BLaER1 treated with 17β-estradiol and CSF1 and Interleukin-3, amounts not matched to agents 10 nM and 100 nM (cell line): ENCODE measurements at regions not wholly inside any gene's neighbourhood (a gene's known extent, or its start where the extent isn't known, plus 50 kb on each side); places are given as distances from the start of the nearest gene placed in this dataset.
A peak's percentile ranks its signal among the peaks of the same experiment; 100 is the strongest.

Experiments
- H3K27ac ChIP-seq, 11 experiments: shearing (Covaris generic); formaldehyde crosslinking; 2 replicates each; pipeline ENCODE4 v1.8.1; 2022
- H3K27me3 ChIP-seq, 11 experiments: shearing (Covaris generic); formaldehyde crosslinking; 2 replicates each; pipeline ENCODE4 v1.8.1; 2022
- H3K36me3 ChIP-seq, 11 experiments: shearing (Covaris generic); formaldehyde crosslinking; 2 replicates each; pipeline ENCODE4 v1.8.1; 2022
- H3K4me1 ChIP-seq, 10 experiments: shearing (Covaris generic); formaldehyde crosslinking; 2 replicates each; pipeline ENCODE4 v1.8.1; 2022
- H3K4me2 ChIP-seq, 11 experiments: shearing (Covaris generic); formaldehyde crosslinking; 2 replicates each; pipeline ENCODE4 v1.8.1; 2022
- H3K4me3 ChIP-seq, 10 experiments: shearing (Covaris generic); formaldehyde crosslinking; 2 replicates each; pipeline ENCODE4 v1.8.1; 2022
- H3K9ac ChIP-seq, 11 experiments: shearing (Covaris generic); formaldehyde crosslinking; 2 replicates each; pipeline ENCODE4 v1.8.1; 2022
- H3K9me3 ChIP-seq, 11 experiments: shearing (Covaris generic); formaldehyde crosslinking; replicated peaks in 1 of 11; 2 replicates each; pipeline ENCODE4 v1.8.1; 2022
- H4K20me1 ChIP-seq, 11 experiments: shearing (Covaris generic); formaldehyde crosslinking; 2 replicates each; pipeline ENCODE4 v1.8.1; 2022
- Cebpa-rat ChIP-seq, 11 experiments: shearing (Covaris generic); IDR thresholded peaks; 2 replicates each; pipeline ENCODE4 v1.8.1; 2022

DNA sequence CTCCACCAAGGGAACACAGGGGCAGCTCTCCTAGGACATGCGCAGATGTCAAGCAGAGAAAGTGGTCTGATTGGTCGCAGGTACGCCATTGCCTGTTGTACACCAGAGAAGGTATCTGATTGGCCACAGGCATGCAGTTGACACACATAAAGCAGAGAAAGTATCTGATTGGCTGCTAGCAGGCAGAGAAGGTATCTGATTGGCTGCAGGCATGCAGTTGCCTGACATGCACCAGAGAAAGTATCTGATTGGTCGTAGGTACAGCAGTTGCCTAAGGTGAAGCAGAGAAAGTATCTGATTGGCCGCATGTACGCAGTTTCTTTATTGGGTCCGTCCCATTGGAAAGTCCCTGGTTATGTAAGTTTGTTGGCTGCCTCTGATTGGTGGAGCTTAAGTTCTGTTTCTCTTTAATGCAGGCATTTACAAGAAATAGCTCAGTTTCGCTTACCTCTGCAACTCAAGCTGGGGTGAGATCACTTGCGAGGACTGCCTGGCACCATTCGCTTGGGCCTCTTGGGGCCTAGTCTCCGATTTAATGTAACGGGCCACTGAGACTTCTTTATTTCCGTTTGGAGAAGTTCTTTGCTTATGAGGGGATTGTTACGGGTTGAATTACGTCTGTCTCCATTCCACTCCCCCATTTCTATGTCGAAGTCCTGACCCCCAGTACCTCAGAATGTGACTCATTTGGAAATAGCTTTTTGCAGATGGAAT is 74.2 kb downstream of the SIK1 start:
- H3K9ac ChIP-seq, result peak overlapping the region in 5 of 11 experiments; percentile 2 to 65 (median 53); a peak in 6 of 22 replicates
- H3K4me1 ChIP-seq, result peaks cover 63 to 79% (median 67%) of the 10 kb centered on the region in 10 experiments
- no peaks in the 10 kb centered on the region; a peak in 1 of 22 replicates for H4K20me1 ChIP-seq

GRCh38 chr21:43352154-43352537 is 74.8 kb downstream of the SIK1 start:
- no peaks in the 10 kb centered on the region; a peak in 1 of 22 replicates for H4K20me1 ChIP-seq
- peak overlapping the region in 4 of 11 experiments; percentile 52 to 84 (median 74); a peak in 7 of 22 replicates for H3K27ac ChIP-seq
- H3K9ac ChIP-seq, result peak overlapping the region in 2 of 11 experiments; percentile 20 to 60; a peak in 3 of 22 replicates
- no peak overlapping the region for H3K4me3 ChIP-seq
- H3K4me2 ChIP-seq, result peak overlapping the region in 7 of 11 experiments; percentile 54 to 88 (median 79); a peak in 14 of 22 replicates
- H3K4me1 ChIP-seq, result peaks cover 68 to 83% (median 71%) of the 10 kb centered on the region in 10 experiments
- no peaks in the 10 kb centered on the region for H3K36me3 ChIP-seq
- no peak for TF ChIP-seq Cebpa-rat (IDR thresholded peaks at IDR 0.05)
- peaks cover 0 to 5% (median 0%) of the 10 kb centered on the region in 11 experiments; a peak in 2 of 22 replicates for H3K9me3 ChIP-seq
- 0 out of 22 replicates have a peak, but pooled peaks cover 0 to 7% (median 0%) of the 10 kb centered on the region in 11 experiments for H3K27me3 ChIP-seq

More for the DNA sequence above, 74.2 kb downstream of the SIK1 start:
- peak overlapping the region in 5 of 11 experiments; percentile 17 to 84 (median 72); a peak in 8 of 22 replicates for H3K27ac ChIP-seq
- TF ChIP-seq Cebpa-rat (IDR thresholded peaks at IDR 0.05), result no peak
- 0 out of 22 replicates have a peak, but pooled peaks cover 0 to 7% (median 0%) of the 10 kb centered on the region in 11 experiments for H3K27me3 ChIP-seq
- peak overlapping the region; percentile 54 to 88 (median 78) for H3K4me2 ChIP-seq
- no peak overlapping the region for H3K4me3 ChIP-seq
- no peaks in the 10 kb centered on the region for H3K36me3 ChIP-seq
- peaks cover 0 to 5% (median 0%) of the 10 kb centered on the region in 11 experiments; a peak in 2 of 22 replicates for H3K9me3 ChIP-seq

- peak overlapping the region in 4 of 11 experiments; percentile 52 to 84 (median 74); a peak in 5 of 22 replicates for H3K27ac ChIP-seq
- H4K20me1 ChIP-seq, result no peaks in the 10 kb centered on the region; a peak in 1 of 22 replicates
- no peak overlapping the region for H3K9ac ChIP-seq
- H3K4me2 ChIP-seq, result peak overlapping the region in 2 of 11 experiments; percentile 54 to 82; a peak in 4 of 22 replicates
- H3K27me3 ChIP-seq, result 0 out of 22 replicates have a peak, but pooled peaks cover 0 to 7% (median 0%) of the 10 kb centered on the region in 11 experiments
- peaks cover 71 to 88% (median 74%) of the 10 kb centered on the region in 10 experiments for H3K4me1 ChIP-seq
- H3K4me3 ChIP-seq, result no peak overlapping the region
- peaks cover 0 to 5% (median 0%) of the 10 kb centered on the region in 11 experiments; a peak in 3 of 22 replicates for H3K9me3 ChIP-seq
- H3K36me3 ChIP-seq, result no peaks in the 10 kb centered on the region
- no peak for TF ChIP-seq Cebpa-rat (IDR thresholded peaks at IDR 0.05)
Observed at GRCh38 chr21:43351501-43352153, 75.3 kb downstream of the SIK1 start.

DNA sequence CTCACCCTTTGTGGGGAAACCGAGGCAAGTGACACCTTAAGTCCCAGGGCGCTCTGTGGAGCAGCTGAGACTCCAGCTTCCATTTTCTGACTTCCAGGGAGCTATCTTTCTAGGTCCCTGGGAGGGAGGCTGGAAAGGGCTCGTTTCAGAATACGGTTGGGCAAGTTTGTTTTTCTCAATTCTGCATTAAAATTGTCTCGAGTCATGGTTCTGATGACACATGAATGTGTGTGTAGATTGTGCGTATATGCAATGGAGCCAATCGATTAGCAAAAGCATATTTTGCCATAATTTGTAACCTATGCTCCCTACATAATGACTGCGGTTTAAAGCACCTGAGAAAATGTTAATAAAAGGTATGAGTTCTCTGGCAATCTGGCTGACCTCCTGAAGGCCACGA is 77.3 kb downstream of the SIK1 start:
- H3K4me3 ChIP-seq, result no peak overlapping the region
- H3K36me3 ChIP-seq, result no peaks in the 10 kb centered on the region
- H3K9me3 ChIP-seq, result peaks cover 0 to 15% (median 0%) of the 10 kb centered on the region in 11 experiments; a peak in 5 of 22 replicates
- H4K20me1 ChIP-seq, result no peaks in the 10 kb centered on the region; a peak in 1 of 22 replicates
- peaks cover 71 to 95% (median 74%) of the 10 kb centered on the region in 10 experiments for H3K4me1 ChIP-seq
- H3K4me2 ChIP-seq, result peak overlapping the region in 8 of 11 experiments; percentile 76 to 91 (median 82); a peak in 13 of 22 replicates
- H3K9ac ChIP-seq, result no peak overlapping the region
- TF ChIP-seq Cebpa-rat (IDR thresholded peaks at IDR 0.05), result no peak
- H3K27ac ChIP-seq, result peak overlapping the region in 3 of 11 experiments; percentile 31 to 93 (median 92); a peak in 4 of 22 replicates
- H3K27me3 ChIP-seq, result no peaks in the 10 kb centered on the region

GRCh38 chr21:43348801-43349261 is 78.1 kb downstream of the SIK1 start:
- peaks cover 66 to 96% (median 73%) of the 10 kb centered on the region in 10 experiments for H3K4me1 ChIP-seq

DNA sequence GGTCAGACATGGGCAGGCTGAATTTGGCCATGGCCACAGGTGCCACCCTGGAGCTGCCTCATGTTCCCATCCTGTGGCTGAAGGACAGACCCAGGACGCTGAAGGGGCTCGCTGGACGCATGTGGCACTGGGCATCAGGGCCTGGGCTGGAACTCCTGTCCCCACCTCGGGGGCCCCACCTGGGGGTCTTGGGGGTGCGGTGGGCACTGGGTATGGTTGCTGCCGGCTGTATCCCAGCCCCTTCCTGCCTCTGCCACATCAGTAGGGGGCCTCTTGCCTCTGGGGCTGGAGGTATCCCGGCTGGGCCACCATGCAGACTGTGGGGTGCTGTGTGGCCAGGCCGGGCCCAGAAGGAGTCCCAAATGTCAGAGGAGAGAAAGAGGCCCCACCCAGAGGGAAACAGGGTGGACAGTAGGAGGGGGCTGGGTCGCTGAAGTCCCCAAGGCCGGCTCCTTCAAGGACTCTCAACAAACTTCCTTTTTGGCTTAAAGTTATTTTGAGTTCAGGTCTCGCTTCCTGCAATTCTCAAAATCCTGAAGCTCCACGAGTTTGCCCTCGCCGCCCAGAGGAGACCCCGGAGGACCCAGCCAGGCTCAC is 78.7 kb downstream of the SIK1 start:
- H3K9ac ChIP-seq, result peak overlapping the region; percentile 4 to 72 (median 50); a peak in 19 of 22 replicates
- H3K27ac ChIP-seq, result peak overlapping the region; percentile 37 to 93 (median 85); a peak in 19 of 22 replicates
- no peaks in the 10 kb centered on the region for H4K20me1 ChIP-seq
- H3K27me3 ChIP-seq, result no peaks in the 10 kb centered on the region
- H3K4me3 ChIP-seq, result 0 out of 20 replicates have a peak overlapping the region, but pooled peaks of 1 of the 10 experiments have one; percentile 8
- H3K4me2 ChIP-seq, result peak overlapping the region; percentile 63 to 91 (median 81)
- peaks cover 61 to 96% (median 73%) of the 10 kb centered on the region in 10 experiments for H3K4me1 ChIP-seq
- TF ChIP-seq Cebpa-rat (IDR thresholded peaks at IDR 0.05), result no peak
- no peaks in the 10 kb centered on the region for H3K36me3 ChIP-seq
- H3K9me3 ChIP-seq, result peaks cover 0 to 15% (median 0%) of the 10 kb centered on the region in 11 experiments; a peak in 5 of 22 replicates

More at GRCh38 chr21:43348801-43349261, 78.1 kb downstream of the SIK1 start:
- Histone ChIP-seq H3K4me3 (no peak overlapping the region), H3K36me3 (no peaks in the 10 kb centered on the region), H3K27me3 (no peaks in the 10 kb centered on the region), H4K20me1 (no peaks in the 10 kb centered on the region), H3K27ac (peak overlapping the region; percentile 37 to 93 (median 85); a peak in 19 of 22 replicates), H3K9me3 (peaks cover 0 to 15% (median 0%) of the 10 kb centered on the region in 11 experiments; a peak in 5 of 22 replicates), H3K4me2 (peak overlapping the region; percentile 63 to 91 (median 81)), H3K9ac (peak overlapping the region; percentile 4 to 72 (median 50); a peak in 19 of 22 replicates)
- TF ChIP-seq Cebpa-rat (IDR thresholded peaks at IDR 0.05), result no peak

DNA sequence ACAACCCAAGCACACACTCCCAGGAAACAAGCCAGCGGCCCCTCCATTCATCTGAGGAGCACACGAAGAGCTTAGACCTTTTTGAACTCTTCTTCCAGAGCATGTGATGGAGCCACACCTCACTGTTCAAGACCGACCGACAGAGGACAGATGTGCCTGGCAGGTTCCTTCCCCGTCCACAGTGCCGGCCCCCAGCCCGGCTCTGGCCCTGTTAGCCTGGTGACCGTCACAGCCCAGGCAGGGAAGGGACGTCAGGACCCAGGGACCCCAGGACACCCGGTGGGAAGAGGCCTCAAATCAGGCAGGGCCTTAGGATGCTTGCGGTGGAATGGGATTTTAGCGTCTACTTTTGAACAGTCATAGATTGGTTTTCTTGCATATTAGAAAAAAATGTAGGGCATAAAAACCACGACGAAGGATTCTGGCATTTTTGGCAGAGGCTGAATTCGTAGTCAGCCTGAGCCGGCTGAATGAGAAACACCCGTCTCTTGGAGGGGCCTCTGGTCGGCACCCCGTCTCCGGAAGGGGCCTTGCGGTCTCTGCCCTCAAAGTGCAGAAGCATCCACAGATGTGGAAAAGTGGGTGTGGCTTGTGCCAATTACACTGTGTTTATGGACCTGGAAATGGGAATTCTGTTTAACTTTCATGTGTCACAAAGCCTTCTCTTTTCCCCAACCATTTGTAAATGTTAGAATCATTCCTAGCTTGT is 79.3 kb downstream of the SIK1 start:
- Histone ChIP-seq H3K9me3 (peaks cover 0 to 15% (median 0%) of the 10 kb centered on the region in 11 experiments; a peak in 5 of 22 replicates), H3K9ac (peak overlapping the region in 5 of 11 experiments; percentile 52 to 77 (median 71); a peak in 7 of 22 replicates), H3K36me3 (no peaks in the 10 kb centered on the region), H4K20me1 (no peaks in the 10 kb centered on the region), H3K4me2 (peak overlapping the region; percentile 63 to 91 (median 82)), H3K27me3 (no peaks in the 10 kb centered on the region), H3K4me1 (peaks cover 54 to 91% (median 70%) of the 10 kb centered on the region in 10 experiments), H3K27ac (peak overlapping the region; percentile 73 to 93 (median 86); a peak in 20 of 22 replicates), H3K4me3 (0 out of 20 replicates have a peak overlapping the region, but pooled peaks of 1 of the 10 experiments have one; percentile 8)
- TF ChIP-seq Cebpa-rat (IDR thresholded peaks at IDR 0.05), result no peak
